ENCODE measurements at regions not wholly inside any gene's neighbourhood (a gene's known extent, or its start where the extent isn't known, plus 50 kb on each side); places are given as distances from the start of the nearest gene placed in this dataset.

GRCh38 chr14:97311411-97311810, 514.2 kb downstream of the VRK1 start:
- no peak overlapping the region for H3K4me3 Mint-ChIP-seq
- CTCF ChIA-PET: interaction anchor here (1.3 kb wide), 1 partner anchor 12 kb away, joined by 3 read pairs; no protein-coding TSS in a partner anchor
- no peaks in the 10 kb centered on the region for H3K36me3 Mint-ChIP-seq (ENCODE audit: low read depth)
- peaks cover 23% of the 10 kb centered on the region for H3K4me1 Mint-ChIP-seq (ENCODE audit: low read depth)
- H3K27ac Mint-ChIP-seq: no peak overlapping the region
- DNase-seq: no peak
- H3K27me3 Mint-ChIP-seq (ENCODE audit: low read depth): no peaks in the 10 kb centered on the region
- peaks cover 6% of the 10 kb centered on the region for H3K9me3 Mint-ChIP-seq
- intact Hi-C loops (cut with micrococcal nuclease): no loop called here

GRCh38 chr14:97312910-97313309, 515.7 kb downstream of the VRK1 start:
- Mint-ChIP-seq H3K4me1 (ENCODE audit: low read depth) (peaks cover 8% of the 10 kb centered on the region), H3K9me3 (peaks cover 6% of the 10 kb centered on the region)

DNA sequence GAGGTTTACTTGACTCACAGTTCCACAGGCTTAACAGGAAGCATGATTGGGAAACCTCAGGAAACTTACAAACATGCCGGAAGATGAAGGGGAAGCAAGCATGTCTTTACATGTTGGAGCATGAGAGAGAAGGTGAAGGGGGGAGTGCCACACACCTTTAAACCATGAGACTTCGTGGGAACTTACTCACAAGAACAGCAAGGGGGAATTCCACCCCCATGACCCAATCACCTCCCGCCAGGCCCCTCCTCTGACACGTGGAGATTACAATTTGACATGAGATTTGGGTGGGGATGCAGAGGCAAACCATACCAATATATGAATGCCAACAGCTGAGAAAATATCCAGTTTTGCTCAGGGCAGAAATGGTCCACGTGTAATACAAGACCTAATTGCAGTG, 518.6 kb downstream of the VRK1 start:
- CTCF ChIA-PET: no interaction called here
- H3K27ac Mint-ChIP-seq: no peak overlapping the region
- DNase-seq: no peak

More at GRCh38 chr14:97312910-97313309, 515.7 kb downstream of the VRK1 start:
- Mint-ChIP-seq H3K36me3 (ENCODE audit: low read depth) (no peaks in the 10 kb centered on the region), H3K27ac (no peak overlapping the region), H3K27me3 (ENCODE audit: low read depth) (no peaks in the 10 kb centered on the region), H3K4me3 (no peak overlapping the region)
- CTCF ChIA-PET: interaction anchor here (0.6 to 1.3 kb wide), 2 partner anchors 13 to 846 kb away, joined by 3 read pairs; no protein-coding TSS in a partner anchor
- DNase-seq: no peak
- intact Hi-C loops (cut with micrococcal nuclease): no loop called here

DNA sequence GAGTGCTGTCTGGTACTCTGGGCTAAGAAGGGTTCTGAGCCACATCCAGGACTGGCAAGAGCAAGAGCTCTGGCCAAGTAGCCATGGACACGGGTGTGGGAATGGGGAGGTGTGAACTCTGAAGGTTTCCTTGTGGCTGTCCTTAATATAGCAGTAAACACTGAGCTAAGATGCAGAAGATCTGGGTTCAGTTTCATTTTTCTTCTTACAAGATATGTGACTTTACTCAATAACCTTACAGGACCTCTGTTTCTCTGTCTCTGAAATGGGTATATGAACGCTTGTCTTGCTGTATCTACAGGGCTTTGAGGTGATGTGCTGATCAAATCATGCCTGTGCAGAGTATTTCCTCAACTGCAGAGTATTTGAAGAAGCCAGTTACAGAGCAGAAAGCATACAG, 521.2 kb downstream of the VRK1 start:
- Mint-ChIP-seq H3K36me3 (ENCODE audit: low read depth) (no peaks in the 10 kb centered on the region), H3K4me1 (ENCODE audit: low read depth) (no peaks in the 10 kb centered on the region), H3K27ac (no peak overlapping the region), H3K27me3 (ENCODE audit: low read depth) (no peaks in the 10 kb centered on the region), H3K4me3 (no peak overlapping the region), H3K9me3 (peaks cover 5% of the 10 kb centered on the region)
- no peak for DNase-seq
- CTCF ChIA-PET: interaction anchor here (1.0 kb wide), 1 partner anchor 20 kb away, joined by 3 read pairs; no protein-coding TSS in a partner anchor
- intact Hi-C loops (cut with micrococcal nuclease): no loop called here

More for the DNA sequence above, 518.6 kb downstream of the VRK1 start:
- Mint-ChIP-seq H3K27me3 (ENCODE audit: low read depth) (no peaks in the 10 kb centered on the region), H3K9me3 (peaks cover 6% of the 10 kb centered on the region), H3K4me1 (ENCODE audit: low read depth) (peaks cover 5% of the 10 kb centered on the region), H3K36me3 (ENCODE audit: low read depth) (no peaks in the 10 kb centered on the region), H3K4me3 (no peak overlapping the region)
- intact Hi-C loops (cut with micrococcal nuclease): no loop called here

DNA sequence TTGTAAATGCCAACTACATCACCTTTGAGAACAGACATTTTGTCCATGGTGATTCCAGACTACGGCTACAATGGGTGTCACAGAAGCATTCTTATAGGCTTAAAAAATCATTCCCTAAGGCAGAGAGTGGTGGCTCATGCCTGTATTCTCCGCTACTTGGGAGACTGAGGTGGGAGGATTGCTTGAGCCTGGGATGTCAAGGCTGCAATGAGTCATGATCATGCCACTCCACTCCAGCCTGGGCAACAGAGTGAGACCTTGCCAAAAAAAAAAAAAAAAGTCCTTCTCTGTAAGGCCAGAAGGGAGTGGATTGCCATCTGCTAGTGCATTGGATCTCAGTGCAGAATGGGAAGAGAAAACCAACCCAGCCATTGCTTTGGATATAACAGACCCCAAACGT, 522.5 kb downstream of the VRK1 start:
- Mint-ChIP-seq H3K36me3 (ENCODE audit: low read depth) (no peaks in the 10 kb centered on the region), H3K27ac (no peak overlapping the region), H3K9me3 (no peaks in the 10 kb centered on the region), H3K27me3 (ENCODE audit: low read depth) (no peaks in the 10 kb centered on the region), H3K4me3 (no peak overlapping the region), H3K4me1 (ENCODE audit: low read depth) (no peaks in the 10 kb centered on the region)
- intact Hi-C loops (cut with micrococcal nuclease): no loop called here
- CTCF ChIA-PET: no interaction called here
- DNase-seq: no peak

- Mint-ChIP-seq H3K9me3 (no peaks in the 10 kb centered on the region), H3K27ac (no peak overlapping the region), H3K27me3 (ENCODE audit: low read depth) (no peaks in the 10 kb centered on the region), H3K4me1 (ENCODE audit: low read depth) (peaks cover 21% of the 10 kb centered on the region), H3K4me3 (no peak overlapping the region), H3K36me3 (ENCODE audit: low read depth) (no peaks in the 10 kb centered on the region)
- intact Hi-C loops (cut with micrococcal nuclease): no loop called here
- DNase-seq: no peak
- CTCF ChIA-PET: no interaction called here
Measured at GRCh38 chr14:97328743-97329142, 531.6 kb downstream of the VRK1 start.

DNA sequence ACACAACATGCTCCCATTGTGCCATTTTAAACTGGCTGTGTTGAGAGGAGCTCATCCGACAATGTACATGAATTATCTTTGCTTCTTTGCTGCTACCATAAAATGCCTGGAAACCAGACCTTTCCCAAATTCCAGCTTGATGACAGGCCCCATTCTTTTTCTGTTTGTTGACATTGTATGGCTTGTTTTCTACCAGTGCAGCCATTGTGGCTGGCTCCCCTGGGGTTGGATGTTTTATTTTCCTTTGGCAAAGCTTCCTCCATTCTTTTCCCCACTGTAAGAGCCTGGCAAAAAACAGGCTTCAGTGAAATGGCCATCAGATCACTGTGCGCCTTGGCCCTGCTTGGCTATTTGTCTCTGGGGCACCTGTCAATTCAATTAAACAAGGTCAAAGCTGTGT, 532.5 kb downstream of the VRK1 start:
- Mint-ChIP-seq H3K4me1 (ENCODE audit: low read depth) (peaks cover 21% of the 10 kb centered on the region), H3K27ac (no peak overlapping the region)
- CTCF ChIA-PET: interaction anchor here (0.6 kb wide), 1 partner anchor 1870 kb away, joined by 4 read pairs; no protein-coding TSS in a partner anchor

DNA sequence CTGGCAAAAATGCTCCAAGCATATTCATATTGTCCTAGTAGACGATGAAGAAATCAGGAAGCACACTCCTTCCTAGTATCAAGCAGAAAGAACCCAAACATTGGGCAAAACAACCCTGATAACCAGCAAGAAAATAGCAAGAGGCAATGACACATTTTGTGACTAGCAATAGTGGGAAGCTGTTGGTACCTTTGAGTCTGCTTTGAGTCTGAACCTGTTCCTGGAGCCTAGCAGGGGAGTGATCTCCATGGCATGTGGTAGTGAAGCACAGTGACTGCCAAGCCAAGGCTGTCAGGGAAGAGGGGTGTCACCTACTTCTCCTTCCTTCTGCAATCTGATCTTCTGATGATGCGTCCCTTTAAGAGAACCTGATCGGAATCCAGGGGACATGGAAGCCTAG, 533.9 kb downstream of the VRK1 start:
- no peaks in the 10 kb centered on the region for H3K36me3 Mint-ChIP-seq (ENCODE audit: low read depth)
- H3K9me3 Mint-ChIP-seq: no peaks in the 10 kb centered on the region
- H3K27me3 Mint-ChIP-seq (ENCODE audit: low read depth): no peaks in the 10 kb centered on the region
- CTCF ChIA-PET: no interaction called here
- DNase-seq: no peak
- H3K4me3 Mint-ChIP-seq: no peak overlapping the region
- H3K27ac Mint-ChIP-seq: peak overlapping the region; percentile 61
- intact Hi-C loops (cut with micrococcal nuclease): no loop called here
- peaks cover 24% of the 10 kb centered on the region for H3K4me1 Mint-ChIP-seq (ENCODE audit: low read depth)

More for the DNA sequence above, 532.5 kb downstream of the VRK1 start:
- Mint-ChIP-seq H3K4me3 (no peak overlapping the region), H3K9me3 (no peaks in the 10 kb centered on the region), H3K27me3 (ENCODE audit: low read depth) (no peaks in the 10 kb centered on the region), H3K36me3 (ENCODE audit: low read depth) (no peaks in the 10 kb centered on the region)
- DNase-seq: no peak
- intact Hi-C loops (cut with micrococcal nuclease): no loop called here

GRCh38 chr14:97331526-97331925, 534.3 kb downstream of the VRK1 start:
- Mint-ChIP-seq H3K4me3 (no peak overlapping the region), H3K9me3 (no peaks in the 10 kb centered on the region), H3K4me1 (ENCODE audit: low read depth) (peaks cover 28% of the 10 kb centered on the region), H3K36me3 (ENCODE audit: low read depth) (no peaks in the 10 kb centered on the region), H3K27me3 (ENCODE audit: low read depth) (no peaks in the 10 kb centered on the region), H3K27ac (peak overlapping the region; percentile 61)
- intact Hi-C loops (cut with micrococcal nuclease): no loop called here
- no peak for DNase-seq
- CTCF ChIA-PET: interaction anchor here (0.7 kb wide), 1 partner anchor 8 kb away, joined by 3 read pairs; no protein-coding TSS in a partner anchor

GRCh38 chr14:97336179-97336578, 539.0 kb downstream of the VRK1 start:
- Mint-ChIP-seq H3K27ac (no peak overlapping the region), H3K36me3 (ENCODE audit: low read depth) (no peaks in the 10 kb centered on the region), H3K27me3 (ENCODE audit: low read depth) (no peaks in the 10 kb centered on the region), H3K9me3 (peaks cover 16% of the 10 kb centered on the region), H3K4me3 (no peak overlapping the region), H3K4me1 (ENCODE audit: low read depth) (peaks cover 24% of the 10 kb centered on the region)
- intact Hi-C loops (cut with micrococcal nuclease): no loop called here
- DNase-seq: no peak
- CTCF ChIA-PET: interaction anchor here (0.9 kb wide), 1 partner anchor 13 kb away, joined by 3 read pairs; no protein-coding TSS in a partner anchor

DNA sequence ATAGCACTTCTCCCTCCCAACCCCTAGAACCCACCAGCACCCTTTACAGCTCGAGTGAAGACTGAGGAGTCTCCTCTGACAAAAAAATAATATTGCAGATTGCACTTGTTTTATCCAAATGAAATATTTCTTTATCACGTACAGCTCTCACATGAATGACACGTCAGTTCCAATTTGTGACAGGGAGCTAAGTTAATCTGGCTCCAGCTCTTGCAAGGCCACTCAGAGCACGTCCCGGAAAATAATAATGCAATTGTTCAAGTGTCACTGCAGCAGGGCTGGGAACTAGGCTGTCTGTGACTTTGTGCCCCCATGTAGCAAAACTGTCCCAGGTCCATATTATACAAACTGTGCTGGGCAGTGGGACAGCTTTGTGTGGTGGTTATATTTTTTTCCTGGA, 539.6 kb downstream of the VRK1 start:
- Mint-ChIP-seq H3K36me3 (ENCODE audit: low read depth) (no peaks in the 10 kb centered on the region), H3K9me3 (peaks cover 16% of the 10 kb centered on the region), H3K4me3 (no peak overlapping the region), H3K27me3 (ENCODE audit: low read depth) (no peaks in the 10 kb centered on the region), H3K4me1 (ENCODE audit: low read depth) (peaks cover 18% of the 10 kb centered on the region), H3K27ac (no peak overlapping the region)
- no peak for DNase-seq
- intact Hi-C loops (cut with micrococcal nuclease): no loop called here
- CTCF ChIA-PET: interaction anchor here (0.9 kb wide), 1 partner anchor 13 kb away, joined by 3 read pairs; no protein-coding TSS in a partner anchor

- intact Hi-C loops (cut with micrococcal nuclease): no loop called here
- no peaks in the 10 kb centered on the region for H3K36me3 Mint-ChIP-seq (ENCODE audit: low read depth)
- no peak overlapping the region for H3K27ac Mint-ChIP-seq
- DNase-seq: no peak
- peaks cover 16% of the 10 kb centered on the region for H3K9me3 Mint-ChIP-seq
- peaks cover 14% of the 10 kb centered on the region for H3K4me1 Mint-ChIP-seq (ENCODE audit: low read depth)
- CTCF ChIA-PET: no interaction called here
- no peak overlapping the region for H3K4me3 Mint-ChIP-seq
- no peaks in the 10 kb centered on the region for H3K27me3 Mint-ChIP-seq (ENCODE audit: low read depth)
Measured at GRCh38 chr14:97337267-97337666, 540.1 kb downstream of the VRK1 start.

DNA sequence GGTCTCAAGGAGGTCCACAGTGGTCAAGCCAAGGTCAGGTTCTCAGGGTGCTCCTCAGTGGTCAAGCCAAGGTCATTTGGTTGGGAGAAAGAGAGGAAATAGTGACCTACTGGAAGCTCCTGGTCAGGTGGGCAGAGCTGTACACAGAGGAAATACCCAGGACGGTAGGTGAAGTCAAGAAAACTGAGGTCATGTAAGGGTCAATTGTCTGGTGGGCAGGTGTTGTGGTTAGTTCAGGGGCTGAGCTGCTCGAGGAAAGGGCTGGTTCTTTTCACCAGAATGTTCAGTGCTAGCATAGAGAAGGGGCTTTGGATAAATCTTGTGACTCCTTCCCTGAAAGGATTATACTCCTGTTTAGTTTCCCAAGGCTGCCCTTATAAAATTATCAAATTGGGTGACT, 540.5 kb downstream of the VRK1 start:
- peaks cover 10% of the 10 kb centered on the region for H3K4me1 Mint-ChIP-seq (ENCODE audit: low read depth)
- CTCF ChIA-PET: no interaction called here
- peaks cover 16% of the 10 kb centered on the region for H3K9me3 Mint-ChIP-seq
- no peak for DNase-seq
- no peak overlapping the region for H3K4me3 Mint-ChIP-seq
- no peaks in the 10 kb centered on the region for H3K27me3 Mint-ChIP-seq (ENCODE audit: low read depth)
- no peaks in the 10 kb centered on the region for H3K36me3 Mint-ChIP-seq (ENCODE audit: low read depth)
- intact Hi-C loops (cut with micrococcal nuclease): no loop called here
- no peak overlapping the region for H3K27ac Mint-ChIP-seq

All from activated naive CD4-positive, alpha-beta T cell treated with anti-CD3 and anti-CD28 coated beads for 36 hours (primary cell).